GM23338 (cell line): ENCODE measurements at regions not wholly inside any gene's neighbourhood (a gene's known extent, or its start where the extent isn't known, plus 50 kb on each side); places are given as distances from the start of the nearest gene placed in this dataset.

Experiments
- ATAC-seq: fragments of 200-7000 bp; cut with Tn5 transposase; 3 replicates; pipeline ENCODE4 v1.9.1; 2020
- DNase-seq: peaks from one replicate; pipeline ENCODE4 v3.0.0-alpha.2; 2015; ENCODE audit warnings: low spot score
- H2AFZ ChIP-seq: fragments of 200-600 bp; sonication (generic); 2 replicates; pipeline ENCODE4 v1.8.0; 2016; ENCODE audit warnings: antibody characterized with exemption, mild to moderate bottlenecking, moderate library complexity
- H3F3A ChIP-seq: fragments of 200-600 bp; sonication (generic); replicated peaks from 2 replicates; pipeline ENCODE4 v1.8.0; 2017; ENCODE audit warnings: antibody characterized with exemption, mixed run types, low read depth
- H3K27ac ChIP-seq: fragments of 200-600 bp; sonication (generic); 2 replicates; pipeline ENCODE4 v1.6.1; 2016; ENCODE audit warnings: low read depth
- H3K27me3 ChIP-seq: fragments of 200-600 bp; sonication (generic); 2 replicates; pipeline ENCODE4 v1.8.0; 2016; ENCODE audit warnings: mild to moderate bottlenecking, mixed run types, moderate library complexity; ENCODE audit not compliant: insufficient read depth
- H3K36me3 ChIP-seq: fragments of 200-600 bp; sonication (generic); 2 replicates; pipeline ENCODE4 v1.8.0; 2016; ENCODE audit warnings: mild to moderate bottlenecking; ENCODE audit not compliant: insufficient read depth
- H3K4me1 ChIP-seq: fragments of 200-600 bp; sonication (generic); 2 replicates; pipeline ENCODE4 v1.8.0; 2016; ENCODE audit warnings: mild to moderate bottlenecking, moderate library complexity; ENCODE audit not compliant: insufficient read depth
- H3K4me2 ChIP-seq: fragments of 200-600 bp; sonication (generic); 2 replicates; pipeline ENCODE4 v1.7.1; 2017; ENCODE audit warnings: mixed run types
- H3K4me3 ChIP-seq: fragments of 200-600 bp; sonication (generic); 2 replicates; pipeline ENCODE4 v1.6.1; 2016; ENCODE audit warnings: mixed run types
- H3K79me2 ChIP-seq: fragments of 200-600 bp; sonication (generic); replicated peaks from 2 replicates; pipeline ENCODE4 v1.8.0; 2017; ENCODE audit warnings: mild to moderate bottlenecking; ENCODE audit not compliant: insufficient read depth
- H3K9me2 ChIP-seq: fragments of 200-600 bp; sonication (generic); 2 replicates; pipeline ENCODE4 v1.8.0; 2017; ENCODE audit not compliant: insufficient read depth
- H4K20me1 ChIP-seq: fragments of 200-600 bp; sonication (generic); replicated peaks from 2 replicates; pipeline ENCODE4 v1.8.0; 2017; ENCODE audit warnings: mild to moderate bottlenecking; ENCODE audit not compliant: insufficient read depth
- H3K27ac Mint-ChIP-seq: 2 replicates; pipeline ENCODE4 v1.8.0; 2020; ENCODE audit warnings: inconsistent platforms, mild to moderate bottlenecking, moderate library complexity, mixed read lengths
- H3K27me3 Mint-ChIP-seq: 3 replicates; pipeline ENCODE4 v1.8.0; 2022; ENCODE audit warnings: low read depth, mild to moderate bottlenecking, moderate library complexity, mixed read lengths, inconsistent platforms; ENCODE audit not compliant: insufficient read depth, poor library complexity
- H3K36me3 Mint-ChIP-seq: 3 replicates; pipeline ENCODE4 v1.8.0; 2021; ENCODE audit warnings: low read depth, mild to moderate bottlenecking, inconsistent platforms, moderate library complexity, mixed read lengths
- H3K4me1 Mint-ChIP-seq: 3 replicates; pipeline ENCODE4 v1.8.0; 2020; ENCODE audit warnings: mild to moderate bottlenecking, inconsistent platforms, mixed read lengths
- H3K4me3 Mint-ChIP-seq: 3 replicates; pipeline ENCODE4 v1.8.0; 2021; ENCODE audit warnings: moderate library complexity, mild to moderate bottlenecking, inconsistent platforms, mixed read lengths
- H3K9me3 Mint-ChIP-seq: 3 replicates; pipeline ENCODE4 v1.8.0; 2020; ENCODE audit warnings: moderate library complexity, mild to moderate bottlenecking, inconsistent platforms, mixed read lengths
- CREB1 ChIP-seq: fragments of 250-450 bp; sonication (Bioruptor Pico); IDR thresholded peaks from 2 replicates; pipeline ENCODE4 v1.5.0; 2020; ENCODE audit warnings: low read depth, mild to moderate bottlenecking, moderate library complexity
- EZH2phosphoT487 ChIP-seq: fragments of 200-600 bp; sonication (generic); IDR thresholded peaks from one replicate; pipeline ENCODE4 v1.8.1; 2018; ENCODE audit warnings: antibody characterized with exemption; ENCODE audit not compliant: unreplicated experiment
- JUNB ChIP-seq: IDR thresholded peaks from one replicate; pipeline ENCODE4 v1.6.1; 2016; ENCODE audit warnings: antibody characterized with exemption; ENCODE audit not compliant: unreplicated experiment
- POLR2AphosphoS5 ChIP-seq: IDR thresholded peaks from 2 replicates; pipeline ENCODE4 v1.6.1; 2016; ENCODE audit warnings: antibody characterized with exemption, low read depth
- ZNF331 ChIP-seq: fragments of 250-450 bp; sonication (Bioruptor Pico); IDR thresholded peaks from 2 replicates; pipeline ENCODE4 v1.5.0; 2020; ENCODE audit warnings: low read depth, mild to moderate bottlenecking, moderate library complexity
- ZNF462 ChIP-seq: fragments of 250-450 bp; sonication (Bioruptor Pico); IDR thresholded peaks from 2 replicates; pipeline ENCODE4 v1.5.0; 2020; ENCODE audit warnings: mild to moderate bottlenecking, moderate library complexity
- TF ChIP-seq, protein P1 (sequence below): IDR thresholded peaks from one replicate; pipeline ENCODE4 v1.6.1; 2018; ENCODE audit warnings: antibody characterized with exemption; ENCODE audit not compliant: unreplicated experiment
- TF ChIP-seq, protein P2 (sequence below), 2 experiments: fragments of 200-600 bp in 1 of 2; sonication (generic) in 1 of 2; conservative IDR thresholded peaks; 2 replicates each; pipeline versions ENCODE4 v1.5.1 to v1.6.1; 2016 to 2017; ENCODE audit warnings: antibody characterized with exemption in 2 of 2, low read depth in 2 of 2, mild to moderate bottlenecking in 2 of 2, moderate library complexity in 1 of 2

DNA sequence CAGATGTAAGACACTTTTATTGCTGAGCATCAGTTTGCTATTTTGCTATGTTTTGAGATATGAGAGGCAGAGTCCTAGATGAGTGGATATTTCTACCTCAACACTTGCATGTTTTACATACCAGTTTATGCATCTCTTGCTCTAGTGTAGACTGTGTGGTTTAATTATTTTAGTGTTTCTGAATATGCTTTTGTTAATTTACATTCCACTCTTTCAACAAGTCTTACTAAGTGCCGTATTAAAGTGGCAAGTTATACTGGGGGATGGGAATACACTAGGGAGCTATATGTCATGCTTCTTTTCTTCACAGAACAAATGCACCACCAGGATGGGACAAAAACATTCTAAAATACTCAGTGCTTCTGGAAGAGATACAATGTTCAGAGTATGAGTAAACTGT lies 507.7 kb upstream of the PRMT6 start:
- ATAC-seq (no peak), DNase-seq (no peak)
- Mint-ChIP-seq H3K27me3 (peaks cover 1% of the 10 kb centered on the region), H3K9me3 (peaks cover 8% of the 10 kb centered on the region; the same call in 1 of the 3 replicates), H3K36me3 (no peaks in the 10 kb centered on the region; the same call in 2 of the 3 replicates), H3K4me1 (no peaks in the 10 kb centered on the region), H3K4me3 (no peak overlapping the region), H3K27ac (no peak overlapping the region)
- Histone ChIP-seq H3K4me2 (no peak overlapping the region), H3K9me2 (no peaks in the 10 kb centered on the region; the same call in 1 of the 2 replicates), H3K27me3 (no peaks in the 10 kb centered on the region), H3F3A (no peaks in the 10 kb centered on the region), H3K27ac (no peak overlapping the region), H3K36me3 (no peaks in the 10 kb centered on the region), H3K79me2 (no peaks in the 10 kb centered on the region), H2AFZ (no peak overlapping the region), H3K4me3 (no peak overlapping the region), H4K20me1 (no peaks in the 10 kb centered on the region), H3K4me1 (no peaks in the 10 kb centered on the region)
- TF ChIP-seq ZNF331 (CRISPR knock-in tag) (no peak), CREB1 (CRISPR knock-in tag) (no peak), EZH2phosphoT487 (no peak), ZNF462 (CRISPR knock-in tag) (no peak), JUNB (no peak), POLR2AphosphoS5 (no peak)
- TF ChIP-seq, protein P1, sequence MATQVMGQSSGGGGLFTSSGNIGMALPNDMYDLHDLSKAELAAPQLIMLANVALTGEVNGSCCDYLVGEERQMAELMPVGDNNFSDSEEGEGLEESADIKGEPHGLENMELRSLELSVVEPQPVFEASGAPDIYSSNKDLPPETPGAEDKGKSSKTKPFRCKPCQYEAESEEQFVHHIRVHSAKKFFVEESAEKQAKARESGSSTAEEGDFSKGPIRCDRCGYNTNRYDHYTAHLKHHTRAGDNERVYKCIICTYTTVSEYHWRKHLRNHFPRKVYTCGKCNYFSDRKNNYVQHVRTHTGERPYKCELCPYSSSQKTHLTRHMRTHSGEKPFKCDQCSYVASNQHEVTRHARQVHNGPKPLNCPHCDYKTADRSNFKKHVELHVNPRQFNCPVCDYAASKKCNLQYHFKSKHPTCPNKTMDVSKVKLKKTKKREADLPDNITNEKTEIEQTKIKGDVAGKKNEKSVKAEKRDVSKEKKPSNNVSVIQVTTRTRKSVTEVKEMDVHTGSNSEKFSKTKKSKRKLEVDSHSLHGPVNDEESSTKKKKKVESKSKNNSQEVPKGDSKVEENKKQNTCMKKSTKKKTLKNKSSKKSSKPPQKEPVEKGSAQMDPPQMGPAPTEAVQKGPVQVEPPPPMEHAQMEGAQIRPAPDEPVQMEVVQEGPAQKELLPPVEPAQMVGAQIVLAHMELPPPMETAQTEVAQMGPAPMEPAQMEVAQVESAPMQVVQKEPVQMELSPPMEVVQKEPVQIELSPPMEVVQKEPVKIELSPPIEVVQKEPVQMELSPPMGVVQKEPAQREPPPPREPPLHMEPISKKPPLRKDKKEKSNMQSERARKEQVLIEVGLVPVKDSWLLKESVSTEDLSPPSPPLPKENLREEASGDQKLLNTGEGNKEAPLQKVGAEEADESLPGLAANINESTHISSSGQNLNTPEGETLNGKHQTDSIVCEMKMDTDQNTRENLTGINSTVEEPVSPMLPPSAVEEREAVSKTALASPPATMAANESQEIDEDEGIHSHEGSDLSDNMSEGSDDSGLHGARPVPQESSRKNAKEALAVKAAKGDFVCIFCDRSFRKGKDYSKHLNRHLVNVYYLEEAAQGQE: no peak
- TF ChIP-seq, protein P2, sequence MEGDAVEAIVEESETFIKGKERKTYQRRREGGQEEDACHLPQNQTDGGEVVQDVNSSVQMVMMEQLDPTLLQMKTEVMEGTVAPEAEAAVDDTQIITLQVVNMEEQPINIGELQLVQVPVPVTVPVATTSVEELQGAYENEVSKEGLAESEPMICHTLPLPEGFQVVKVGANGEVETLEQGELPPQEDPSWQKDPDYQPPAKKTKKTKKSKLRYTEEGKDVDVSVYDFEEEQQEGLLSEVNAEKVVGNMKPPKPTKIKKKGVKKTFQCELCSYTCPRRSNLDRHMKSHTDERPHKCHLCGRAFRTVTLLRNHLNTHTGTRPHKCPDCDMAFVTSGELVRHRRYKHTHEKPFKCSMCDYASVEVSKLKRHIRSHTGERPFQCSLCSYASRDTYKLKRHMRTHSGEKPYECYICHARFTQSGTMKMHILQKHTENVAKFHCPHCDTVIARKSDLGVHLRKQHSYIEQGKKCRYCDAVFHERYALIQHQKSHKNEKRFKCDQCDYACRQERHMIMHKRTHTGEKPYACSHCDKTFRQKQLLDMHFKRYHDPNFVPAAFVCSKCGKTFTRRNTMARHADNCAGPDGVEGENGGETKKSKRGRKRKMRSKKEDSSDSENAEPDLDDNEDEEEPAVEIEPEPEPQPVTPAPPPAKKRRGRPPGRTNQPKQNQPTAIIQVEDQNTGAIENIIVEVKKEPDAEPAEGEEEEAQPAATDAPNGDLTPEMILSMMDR (conservative IDR thresholded peaks at IDR 0.05; ENCODE audit: low read depth in 2 of 2): no peak
